Thoracic aorta (tissue), 2 donors: ENCODE measurements at regions not wholly inside any gene's neighbourhood (a gene's known extent, or its start where the extent isn't known, plus 50 kb on each side); places are given as distances from the start of the nearest gene placed in this dataset.

Experiments used
- ATAC-seq: fragments of 150-250 bp; one replicate; pipeline ENCODE4 v1.8.0; 2017; ENCODE audit warnings: low read depth; ENCODE audit not compliant: insufficient number of reproducible peaks, low FRiP score
- DNase-seq: peaks from one replicate; pipeline ENCODE4 v3.0.0-alpha.2; 2020; ENCODE audit warnings: low spot score
- H3K27ac ChIP-seq, 2 donors: fragments of 200-600 bp; sonication (generic); 1 replicate in 1 of 2; 2 replicates in 1 of 2; pipeline ENCODE4 v1.5.1; 2016; ENCODE audit warnings: mild to moderate bottlenecking in 2 of 2, moderate library complexity in 2 of 2
- H3K27me3 ChIP-seq: fragments of 200-600 bp; sonication (generic); replicated peaks from 2 replicates; pipeline ENCODE4 v1.6.0; 2016; ENCODE audit warnings: mild to moderate bottlenecking; ENCODE audit not compliant: insufficient read depth
- H3K36me3 ChIP-seq: fragments of 200-600 bp; sonication (generic); one replicate; pipeline ENCODE4 v1.5.1; 2016
- H3K4me1 ChIP-seq, 2 donors: fragments of 200-600 bp; sonication (generic); 1 replicate in 1 of 2; 2 replicates in 1 of 2; pipeline versions ENCODE4 v1.5.1 to v1.6.0; 2016; ENCODE audit warnings: low read depth in 2 of 2, mild to moderate bottlenecking in 1 of 2; ENCODE audit not compliant: control insufficient read depth in 1 of 2
- H3K4me3 ChIP-seq: fragments of 200-600 bp; sonication (generic); 2 replicates; pipeline ENCODE4 v1.5.1; 2016; ENCODE audit warnings: mild to moderate bottlenecking
- H3K9me3 ChIP-seq: fragments of 200-600 bp; sonication (generic); 2 replicates; pipeline ENCODE4 v1.5.1; 2016
- CTCF ChIP-seq: fragments of 200-600 bp; sonication (generic); IDR thresholded peaks from one replicate; pipeline ENCODE4 v1.5.1; 2019; ENCODE audit warnings: antibody characterized with exemption

DNA sequence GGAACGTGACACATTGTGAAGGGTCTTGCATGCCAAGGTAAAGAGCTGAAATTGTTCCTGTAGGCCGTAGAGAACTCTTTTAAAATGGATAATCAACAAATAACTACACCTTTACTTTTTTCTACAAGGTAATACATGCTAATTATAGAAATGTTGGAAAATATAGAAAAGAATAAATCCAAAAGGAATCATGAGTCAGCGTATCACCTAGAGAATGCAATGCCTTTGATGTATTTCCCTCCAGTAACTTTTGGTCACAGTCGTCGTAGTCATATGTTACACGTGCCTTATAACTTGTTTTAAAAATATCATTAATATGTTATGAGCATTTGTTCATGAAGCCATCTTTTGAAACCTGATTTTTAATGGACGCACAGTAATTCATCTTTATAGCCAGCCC lies 100.6 kb downstream of the LIPG start:
- ATAC-seq = no peak

GRCh38 chr18:49658823-49659404 lies 97.1 kb downstream of the LIPG start:
- H3K4me1 ChIP-seq = no peaks in the 10 kb centered on the region
- H3K27ac ChIP-seq = no peak overlapping the region
- no peaks in the 10 kb centered on the region for H3K9me3 ChIP-seq
- no peaks in the 10 kb centered on the region for H3K27me3 ChIP-seq
- DNase-seq (no peak), ATAC-seq (no peak)
- no peak overlapping the region for H3K4me3 ChIP-seq
- TF ChIP-seq CTCF = no peak
- no peaks in the 10 kb centered on the region for H3K36me3 ChIP-seq

More for the DNA sequence above, 100.6 kb downstream of the LIPG start:
- Histone ChIP-seq H3K9me3 (no peaks in the 10 kb centered on the region), H3K36me3 (no peaks in the 10 kb centered on the region), H3K27ac (no peak overlapping the region), H3K4me1 (no peaks in the 10 kb centered on the region), H3K27me3 (no peaks in the 10 kb centered on the region), H3K4me3 (no peak overlapping the region)
- TF ChIP-seq CTCF = no peak
- no peak for DNase-seq

DNA sequence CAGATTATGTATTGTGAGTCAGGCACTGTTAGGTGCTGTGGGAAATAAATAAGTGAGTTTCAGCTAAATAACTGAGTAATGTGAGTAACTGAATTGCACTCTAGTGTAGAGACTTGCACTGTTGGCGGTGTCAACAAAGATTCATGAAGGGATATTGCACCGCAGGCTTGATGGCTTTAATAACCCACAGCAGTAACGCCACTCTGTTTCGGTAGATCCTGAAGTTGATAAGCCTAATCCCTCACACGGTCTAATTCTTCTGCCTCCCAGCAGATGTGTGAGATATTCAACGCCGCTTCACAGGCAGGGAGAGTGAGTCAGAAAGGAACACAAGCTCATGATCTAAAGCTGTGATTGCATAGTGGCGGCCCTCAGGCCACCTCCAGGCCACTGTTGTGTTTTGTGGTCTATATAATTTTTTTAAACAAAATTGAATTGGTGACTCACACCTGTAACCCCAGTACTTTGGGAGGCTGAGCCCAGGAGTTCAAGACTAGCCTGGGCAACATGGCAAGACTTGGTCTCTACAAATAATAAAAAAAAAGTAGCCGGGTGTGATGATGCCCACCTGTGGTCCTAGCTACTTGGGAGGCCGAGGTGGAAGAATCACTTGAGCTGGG lies 94.3 kb downstream of the LIPG start:
- ATAC-seq (no peak), DNase-seq (no peak)
- TF ChIP-seq CTCF = no peak
- H3K27ac ChIP-seq = no peak overlapping the region
- H3K36me3 ChIP-seq = no peaks in the 10 kb centered on the region
- no peaks in the 10 kb centered on the region for H3K27me3 ChIP-seq
- no peaks in the 10 kb centered on the region for H3K9me3 ChIP-seq
- H3K4me3 ChIP-seq = no peak overlapping the region
- no peaks in the 10 kb centered on the region for H3K4me1 ChIP-seq

DNA sequence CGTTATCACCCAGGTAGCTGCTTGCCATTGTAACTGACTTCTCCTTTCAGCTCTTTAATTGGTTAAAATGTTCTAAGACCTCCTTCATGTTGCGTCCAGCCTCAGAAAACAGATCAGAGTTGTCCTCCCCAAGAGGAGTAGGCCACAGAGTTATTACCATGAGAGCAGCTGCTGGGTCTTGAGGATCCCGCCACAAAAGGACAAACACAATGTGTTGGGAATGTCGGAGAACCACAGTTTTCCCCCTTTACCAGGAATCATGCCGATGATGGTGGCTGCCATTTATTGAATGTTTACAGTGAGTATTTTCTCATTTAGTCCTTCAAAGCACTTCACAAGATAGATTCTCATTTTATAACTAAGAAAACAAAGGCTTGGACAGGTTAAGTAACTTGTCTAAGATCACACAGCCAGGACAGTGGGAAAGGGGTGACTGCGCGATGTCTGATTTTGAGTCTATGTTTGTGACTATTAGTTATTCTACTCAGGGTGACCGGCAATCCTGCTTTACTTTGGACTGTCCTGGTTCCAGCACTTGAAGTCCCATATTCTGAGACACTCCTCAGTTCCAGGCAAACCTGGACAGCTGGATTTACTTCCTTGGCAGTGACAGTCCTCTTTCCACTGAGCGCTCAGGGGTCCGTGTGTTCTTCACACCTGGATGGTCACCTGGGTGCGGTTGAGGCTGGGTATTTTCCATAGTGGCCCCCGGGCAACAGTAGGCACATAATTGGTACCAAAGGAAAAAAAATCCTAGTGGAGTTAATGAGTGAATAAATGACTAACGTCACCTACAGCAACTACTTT lies 93.6 kb downstream of the LIPG start:
- Histone ChIP-seq H3K4me3 (no peak overlapping the region), H3K9me3 (no peaks in the 10 kb centered on the region), H3K27ac (no peak overlapping the region), H3K4me1 (no peaks in the 10 kb centered on the region), H3K36me3 (no peaks in the 10 kb centered on the region), H3K27me3 (no peaks in the 10 kb centered on the region)
- ATAC-seq (no peak), DNase-seq (no peak)
- no peak for TF ChIP-seq CTCF

DNA sequence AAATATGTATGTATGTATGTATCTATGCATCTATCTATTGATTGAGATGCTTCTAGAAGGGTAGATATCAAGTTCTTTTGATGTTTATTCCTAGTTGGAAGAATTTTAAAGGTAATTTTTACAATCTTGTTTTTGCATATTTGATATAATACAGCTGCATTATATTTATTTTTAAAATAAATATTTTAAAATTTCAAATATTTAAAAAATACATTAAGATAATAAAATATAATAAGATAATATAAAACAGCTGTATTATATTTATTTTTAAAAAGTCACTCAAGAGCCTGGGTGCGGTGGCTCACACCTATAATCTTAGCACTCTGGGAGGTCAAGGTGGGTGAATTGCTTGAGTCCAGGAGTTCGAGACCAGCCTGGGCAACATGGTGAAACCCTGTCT lies 92.5 kb downstream of the LIPG start:
- TF ChIP-seq CTCF = no peak
- DNase-seq (no peak), ATAC-seq (no peak)
- Histone ChIP-seq H3K36me3 (no peaks in the 10 kb centered on the region), H3K27ac (no peak overlapping the region), H3K27me3 (no peaks in the 10 kb centered on the region), H3K9me3 (no peaks in the 10 kb centered on the region), H3K4me3 (no peak overlapping the region), H3K4me1 (no peaks in the 10 kb centered on the region)
